ENCODE measurements at regions not wholly inside any gene's neighbourhood (a gene's known extent, or its start where the extent isn't known, plus 50 kb on each side); places are given as distances from the start of the nearest gene placed in this dataset.

- no peak for TF ChIP-seq EP300 (IDR thresholded peaks at IDR 0.05; ENCODE audit: borderline replicate concordance)
- no peak for TF ChIP-seq ZBTB7A (IDR thresholded peaks at IDR 0.05; ENCODE audit: low read depth)
- no peak for TF ChIP-seq TEAD4 (IDR thresholded peaks at IDR 0.05)
- TF ChIP-seq FOXM1 (IDR thresholded peaks at IDR 0.05; ENCODE audit: borderline replicate concordance, low read depth) = no peak
- TF ChIP-seq REST (IDR thresholded peaks at IDR 0.05; ENCODE audit: low read depth) = no peak
- no peak for TF ChIP-seq YY1 (IDR thresholded peaks at IDR 0.05; ENCODE audit: low read depth)
- no peak for TF ChIP-seq RAD21 (IDR thresholded peaks at IDR 0.05; ENCODE audit: low read depth)
- TF ChIP-seq EGR1 (IDR thresholded peaks at IDR 0.05) = no peak
- no peak for TF ChIP-seq NFIC (IDR thresholded peaks at IDR 0.05)
These were observed 707.5 kb downstream of the PCDH7 start for GRCh38 chr4:31427691-31428090.

- no peak for TF ChIP-seq CREB1 (IDR thresholded peaks at IDR 0.05; ENCODE audit: low read depth)
- TF ChIP-seq REST (IDR thresholded peaks at IDR 0.05; ENCODE audit: low read depth) = no peak
- TF ChIP-seq TAF1 (IDR thresholded peaks at IDR 0.05; ENCODE audit: low read depth) = no peak
- no peak for TF ChIP-seq ZBTB7A (IDR thresholded peaks at IDR 0.05; ENCODE audit: low read depth)
- TF ChIP-seq EGR1 (IDR thresholded peaks at IDR 0.05) = no peak
- no peak for TF ChIP-seq FOXM1 (IDR thresholded peaks at IDR 0.05; ENCODE audit: borderline replicate concordance, low read depth)
- no peak for TF ChIP-seq YY1 (IDR thresholded peaks at IDR 0.05; ENCODE audit: low read depth)
- TF ChIP-seq EP300 (IDR thresholded peaks at IDR 0.05; ENCODE audit: borderline replicate concordance) = no peak
- TF ChIP-seq TCF12 (IDR thresholded peaks at IDR 0.05; ENCODE audit: low read depth) = no peak
- no peak for TF ChIP-seq MAX (IDR thresholded peaks at IDR 0.05)
- TF ChIP-seq RAD21 (IDR thresholded peaks at IDR 0.05; ENCODE audit: low read depth) = no peak
- TF ChIP-seq NFIC (IDR thresholded peaks at IDR 0.05) = no peak
- no peak for TF ChIP-seq TEAD4 (IDR thresholded peaks at IDR 0.05)
These were observed 722.1 kb downstream of the PCDH7 start for GRCh38 chr4:31442236-31442635.

GRCh38 chr4:31445526-31445925, 725.4 kb downstream of the PCDH7 start:
- TF ChIP-seq FOXM1 (IDR thresholded peaks at IDR 0.05; ENCODE audit: borderline replicate concordance, low read depth) (no peak), ZBTB7A (IDR thresholded peaks at IDR 0.05; ENCODE audit: low read depth) (no peak), USF1 (IDR thresholded peaks at IDR 0.05) (no peak), NFIC (IDR thresholded peaks at IDR 0.05) (no peak), EP300 (IDR thresholded peaks at IDR 0.05; ENCODE audit: borderline replicate concordance) (no peak), TCF12 (IDR thresholded peaks at IDR 0.05; ENCODE audit: low read depth) (no peak), YY1 (IDR thresholded peaks at IDR 0.05; ENCODE audit: low read depth) (no peak), CREB1 (IDR thresholded peaks at IDR 0.05; ENCODE audit: low read depth) (no peak), TEAD4 (IDR thresholded peaks at IDR 0.05) (no peak), CEBPB (IDR thresholded peaks at IDR 0.05) (no peak), EGR1 (IDR thresholded peaks at IDR 0.05) (no peak), TAF1 (IDR thresholded peaks at IDR 0.05; ENCODE audit: low read depth) (no peak), RAD21 (IDR thresholded peaks at IDR 0.05; ENCODE audit: low read depth) (no peak), MAX (IDR thresholded peaks at IDR 0.05) (no peak), REST (IDR thresholded peaks at IDR 0.05; ENCODE audit: low read depth) (no peak)

GRCh38 chr4:31455612-31456011, 735.4 kb downstream of the PCDH7 start:
- TF ChIP-seq MAX (IDR thresholded peaks at IDR 0.05) (no peak), REST (IDR thresholded peaks at IDR 0.05; ENCODE audit: low read depth) (no peak)
